ENCODE measurements at regions not wholly inside any gene's neighbourhood (a gene's known extent, or its start where the extent isn't known, plus 50 kb on each side); places are given as distances from the start of the nearest gene placed in this dataset.
"Not testable (repeated sequence)": the region's sequence is repeated elsewhere in the genome, so short reads cannot be mapped to it uniquely, and the experiment has no call there.

DNA sequence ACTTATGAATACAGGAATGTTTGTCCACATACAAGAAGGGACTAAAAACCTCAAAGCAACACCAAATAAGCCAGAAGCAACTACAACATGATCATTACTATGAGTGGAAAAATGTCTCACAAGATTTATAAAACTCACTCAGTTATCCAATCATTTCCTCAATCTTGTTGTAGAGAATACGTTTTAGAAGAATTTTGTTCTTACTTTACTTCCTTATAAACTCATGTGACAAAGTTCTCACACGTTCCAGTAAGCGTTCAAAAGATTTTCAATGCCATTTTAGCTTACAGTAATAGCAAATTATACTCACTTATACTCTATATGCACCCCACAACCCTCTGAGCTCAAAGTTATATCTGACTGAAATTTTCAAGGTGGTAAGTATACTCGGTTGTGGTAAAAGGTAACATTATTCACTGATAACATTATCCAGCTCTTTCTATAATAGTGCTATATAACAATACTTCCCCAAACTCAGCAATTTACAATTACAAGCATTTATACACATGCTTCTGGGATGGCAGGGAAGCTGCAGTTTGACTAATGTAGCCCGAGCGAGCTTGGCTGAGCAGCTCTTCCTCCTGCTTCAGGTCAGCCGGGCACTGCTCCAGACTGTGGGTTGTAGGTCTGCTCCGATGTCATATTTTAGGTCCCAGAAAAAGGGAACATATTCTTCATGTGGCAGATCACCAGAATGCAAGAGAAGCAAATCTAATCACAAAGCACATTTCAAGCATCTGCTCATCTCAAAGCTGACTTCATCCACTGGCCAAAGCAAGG lies 226.3 kb downstream of the RCHY1 start:
- DNase-seq (ENCODE audit: low read depth), result no peak

DNA sequence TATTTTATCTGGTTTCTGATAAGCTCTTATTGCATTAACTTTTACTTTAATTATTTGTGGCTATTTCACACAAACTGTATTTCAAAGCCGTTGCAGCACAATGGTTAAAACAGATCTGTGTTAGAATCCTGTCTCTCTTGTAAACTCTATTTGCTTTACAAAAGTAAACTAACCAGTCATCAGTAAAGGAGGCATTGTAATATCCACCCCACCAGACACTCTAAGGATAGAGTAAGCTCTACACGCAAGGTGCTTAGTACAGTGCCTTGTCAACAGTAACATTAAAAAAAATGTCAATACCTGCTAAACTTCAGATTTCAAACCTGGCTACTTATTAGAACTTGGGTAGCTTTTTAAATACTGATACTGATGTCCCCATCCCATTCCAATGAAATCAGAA lies 228.4 kb downstream of the RCHY1 start:
- DNase-seq (ENCODE audit: low read depth), result no peak

- no peak for DNase-seq (ENCODE audit: low read depth)
These were observed 229.4 kb downstream of the RCHY1 start for GRCh38 chr4:75284831-75285230.

DNA sequence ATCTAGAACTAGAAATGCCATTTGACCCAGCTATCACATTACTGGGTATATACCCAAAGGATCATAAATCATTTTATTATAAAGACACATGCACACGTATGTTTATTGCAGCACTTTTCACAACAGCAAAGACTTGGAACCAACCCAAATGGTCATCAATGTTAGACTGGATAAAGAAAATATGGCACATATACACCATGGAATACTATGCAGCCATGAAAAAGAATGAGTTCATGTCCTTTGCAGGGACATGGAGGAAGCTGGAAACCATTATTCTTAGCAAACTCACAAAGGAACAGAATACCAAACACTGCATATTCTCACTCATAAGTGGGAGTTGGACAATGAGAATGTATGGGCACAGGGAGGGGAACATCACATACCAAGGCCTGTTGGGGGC lies 233.7 kb downstream of the RCHY1 start:
- not testable (repeated sequence) for DNase-seq (ENCODE audit: low read depth)

GRCh38 chr4:75259306-75259705 lies 254.9 kb downstream of the RCHY1 start:
- DNase-seq (ENCODE audit: low read depth), result no peak

DNA sequence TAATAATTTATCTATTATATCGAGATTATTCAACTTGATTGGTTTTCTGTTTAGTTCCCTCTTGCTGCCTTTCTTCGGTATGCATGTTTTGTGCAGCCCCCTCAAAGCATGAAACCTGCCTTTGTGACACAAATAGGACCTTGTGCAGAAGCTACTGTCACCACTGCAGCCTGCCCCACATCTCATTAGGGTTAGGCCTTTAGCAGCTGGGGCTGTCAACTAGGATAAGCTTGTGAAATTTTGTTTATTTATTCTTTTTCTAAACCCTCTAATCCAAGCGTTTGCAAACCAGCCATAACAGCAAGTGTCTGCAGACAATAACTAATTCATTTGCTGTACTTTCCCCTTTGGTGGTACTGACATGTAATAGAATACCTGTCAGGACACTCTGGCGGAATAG lies 258.9 kb downstream of the RCHY1 start:
- DNase-seq (ENCODE audit: low read depth), result no peak

DNA sequence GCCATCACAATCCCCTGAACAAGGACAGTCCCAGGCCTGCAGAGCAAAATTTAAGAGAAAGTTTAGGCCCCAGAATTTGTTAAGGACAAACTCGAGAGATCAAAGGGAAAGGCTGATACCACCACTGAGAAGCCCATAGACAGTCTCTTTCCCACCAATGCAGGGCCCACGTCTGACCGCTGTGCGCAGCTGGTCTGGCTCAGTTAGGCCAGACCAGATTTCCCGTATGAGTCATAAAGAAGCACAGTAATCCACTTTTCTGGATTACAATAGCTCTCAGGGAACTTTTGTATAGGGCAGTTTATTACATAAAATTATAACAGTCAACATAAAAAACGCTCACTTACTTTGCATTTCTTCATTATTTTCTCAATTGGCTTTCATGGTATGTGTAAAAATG lies 259.5 kb downstream of the RCHY1 start:
- DNase-seq (ENCODE audit: low read depth), result no peak

DNA sequence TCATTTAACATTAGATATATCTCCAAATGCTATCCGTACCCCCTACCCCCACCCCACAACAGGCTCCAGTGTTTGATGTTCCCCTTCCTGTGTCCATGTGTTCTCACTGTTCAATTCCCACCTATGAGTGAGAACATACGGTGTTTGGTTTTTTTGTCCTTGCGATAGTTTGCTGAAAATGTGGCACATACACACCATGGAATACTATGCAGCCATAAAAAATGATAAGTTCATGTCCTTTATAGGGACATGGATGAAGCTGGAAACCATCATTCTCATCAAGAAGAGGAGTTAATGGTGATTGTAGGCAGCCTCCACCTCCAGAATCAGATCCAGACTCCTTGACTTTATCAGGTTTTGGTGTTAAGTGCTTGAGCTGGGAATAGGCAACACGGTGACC lies 261.1 kb downstream of the RCHY1 start:
- DNase-seq (ENCODE audit: low read depth), result not testable (repeated sequence)

DNA sequence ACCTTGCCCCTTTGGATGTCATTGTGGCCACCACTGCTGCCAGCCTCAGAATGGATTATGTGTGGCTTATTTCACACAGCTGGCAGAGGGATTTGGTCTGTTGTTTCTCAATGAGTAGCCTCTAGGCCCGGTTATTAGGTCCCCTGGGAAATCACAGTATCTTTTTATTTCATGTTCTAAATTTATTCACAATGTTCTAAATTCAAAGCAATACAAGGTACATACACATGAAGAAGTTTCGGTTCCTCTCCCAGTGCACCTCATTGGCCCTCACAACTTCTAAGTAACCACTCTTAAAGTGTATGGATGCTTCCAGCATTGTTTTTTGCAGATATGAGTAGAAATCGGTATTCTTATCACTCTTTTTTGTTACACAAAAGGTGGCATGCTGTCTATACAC lies 262.7 kb downstream of the RCHY1 start:
- DNase-seq (ENCODE audit: low read depth), result no peak

DNA sequence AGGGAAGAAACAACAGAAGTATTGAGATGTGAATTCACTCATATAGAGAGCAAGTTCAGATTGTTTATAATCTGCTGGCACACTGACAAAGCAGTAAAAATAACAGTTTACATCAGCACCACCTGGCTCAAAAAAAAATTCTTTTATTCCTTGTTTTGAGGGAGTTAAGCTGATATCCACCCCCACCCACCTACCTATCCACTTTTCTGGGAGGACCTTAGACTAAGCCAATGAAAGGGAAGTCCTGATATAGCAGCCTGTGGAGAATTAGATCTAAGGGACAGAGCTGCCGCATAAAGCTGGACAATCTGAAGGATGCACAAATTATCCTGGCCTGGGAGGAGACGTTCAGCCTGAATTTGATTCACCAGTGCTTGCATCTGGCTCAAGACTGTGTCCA lies 264.5 kb downstream of the RCHY1 start:
- DNase-seq (ENCODE audit: low read depth), result no peak

DNA sequence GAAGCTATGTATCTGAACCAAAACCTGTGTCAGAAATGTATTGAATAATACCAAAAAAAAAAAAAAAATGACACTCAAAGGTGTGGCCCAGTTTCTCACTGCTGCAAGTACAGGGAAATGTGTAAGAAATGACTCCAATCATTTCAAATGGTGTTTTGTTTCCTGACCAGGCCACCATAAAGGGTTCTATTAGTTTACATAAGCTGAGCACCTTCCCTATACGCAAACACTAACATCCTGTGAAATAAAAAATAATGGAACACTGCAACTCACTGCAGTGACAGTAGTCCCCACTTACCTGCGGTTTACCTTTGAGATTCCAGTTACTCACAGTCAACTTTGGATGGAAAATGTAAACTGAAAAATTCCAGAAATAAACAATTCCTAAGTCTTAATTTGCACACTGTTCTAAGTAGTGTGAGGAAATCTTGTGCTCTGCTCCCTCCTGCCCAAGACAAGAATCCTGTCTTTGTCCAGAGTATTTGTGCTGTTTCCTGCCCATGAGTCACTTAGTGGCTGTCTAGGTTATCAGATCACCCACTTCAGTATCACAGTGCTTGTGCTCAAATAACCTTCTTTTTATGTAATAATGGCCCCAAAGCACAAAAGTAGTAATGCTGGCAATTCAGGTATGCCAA lies 265.3 kb downstream of the RCHY1 start:
- no peak for DNase-seq (ENCODE audit: low read depth)

GRCh38 chr4:75244325-75244724 lies 269.9 kb downstream of the RCHY1 start:
- no peak for DNase-seq (ENCODE audit: low read depth)

DNA sequence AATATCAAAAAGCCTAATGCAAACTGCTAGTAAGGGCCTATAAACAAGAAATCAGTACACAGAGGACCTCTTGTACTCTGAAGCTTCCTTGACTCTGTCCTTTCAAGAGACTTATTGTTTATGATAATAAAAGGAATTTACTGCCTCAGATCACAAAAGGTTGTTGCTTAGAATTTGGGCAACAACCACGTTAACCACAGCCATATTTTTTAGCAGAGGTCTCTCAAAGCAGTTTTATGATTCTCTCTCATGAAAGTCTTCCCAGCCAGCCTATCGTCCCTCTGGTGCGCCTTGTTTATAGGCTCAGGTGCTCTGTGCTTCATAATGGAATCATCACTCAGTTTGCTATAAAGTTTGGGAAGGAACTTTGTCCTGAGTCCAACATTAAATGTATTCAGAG lies 270.6 kb downstream of the RCHY1 start:
- no peak for DNase-seq (ENCODE audit: low read depth)

DNA sequence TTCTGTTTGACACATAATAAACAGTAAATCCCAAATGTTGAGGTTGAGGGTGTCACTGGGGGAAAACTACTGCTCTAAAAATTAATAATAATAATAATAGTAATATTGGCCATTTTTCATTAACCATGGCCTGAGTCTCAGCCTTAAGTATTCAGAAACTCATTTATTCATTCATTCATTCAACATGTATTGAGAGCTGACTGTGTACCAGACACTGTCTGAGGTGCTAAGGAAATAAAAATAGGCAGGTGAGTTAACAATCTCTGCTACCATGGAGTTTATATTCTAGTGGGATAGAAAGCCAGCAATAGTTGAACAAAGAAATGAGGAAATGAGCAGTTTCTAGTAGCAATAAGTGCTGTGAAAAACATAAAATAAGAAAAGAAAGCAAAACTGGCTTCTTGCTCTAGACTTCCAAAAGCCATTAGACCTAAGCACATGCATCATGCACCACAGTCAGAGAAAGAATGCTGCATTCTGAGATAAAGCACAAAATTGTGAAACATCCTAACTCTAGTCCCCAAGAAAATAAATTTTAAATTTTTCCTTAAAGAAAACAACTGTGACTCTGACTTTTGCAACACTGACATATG lies 278.7 kb downstream of the RCHY1 start:
- DNase-seq (ENCODE audit: low read depth), result no peak

GRCh38 chr4:75232546-75232945 lies 281.7 kb downstream of the RCHY1 start:
- DNase-seq (ENCODE audit: low read depth), result no peak

DNA sequence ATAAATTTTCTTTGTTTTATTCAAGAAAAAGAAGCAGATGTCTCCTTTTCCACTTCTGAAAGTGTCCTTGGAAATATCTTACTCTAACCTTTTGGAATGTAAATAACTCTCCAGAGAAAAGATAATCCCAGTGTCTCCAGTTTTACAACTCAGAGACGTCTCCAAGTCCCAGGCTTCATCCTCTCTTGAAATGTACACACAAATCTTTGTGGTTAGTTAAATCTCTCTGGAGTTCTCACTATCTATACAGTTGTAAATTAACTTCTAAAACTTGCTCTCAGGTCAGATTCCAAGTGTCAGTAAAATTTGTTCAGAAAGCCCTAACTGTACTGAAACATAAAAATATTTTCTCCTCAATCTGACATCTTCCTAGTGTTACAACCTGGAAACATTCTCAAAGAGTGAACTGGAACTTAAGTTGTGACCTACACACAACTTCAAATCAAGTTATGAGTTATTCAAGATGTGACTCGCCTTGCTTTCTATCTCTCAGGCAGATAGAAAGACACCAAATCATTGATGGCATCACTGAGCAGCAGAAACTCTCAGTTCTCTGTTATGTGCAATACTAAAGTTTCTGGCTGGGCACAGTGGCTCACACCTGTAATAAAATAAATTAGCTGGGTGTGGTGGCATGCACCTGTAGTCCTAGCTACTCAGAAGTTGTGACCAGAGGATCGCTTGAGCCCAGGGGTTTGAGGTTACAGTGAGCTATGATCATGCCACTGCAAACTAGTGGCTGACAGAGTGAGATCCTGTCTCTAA lies 284.2 kb downstream of the RCHY1 start:
- DNase-seq (ENCODE audit: low read depth), result no peak

GRCh38 chr4:75213480-75213879 lies 280.6 kb downstream of the PARM1 start:
- no peak for DNase-seq (ENCODE audit: low read depth)

DNA sequence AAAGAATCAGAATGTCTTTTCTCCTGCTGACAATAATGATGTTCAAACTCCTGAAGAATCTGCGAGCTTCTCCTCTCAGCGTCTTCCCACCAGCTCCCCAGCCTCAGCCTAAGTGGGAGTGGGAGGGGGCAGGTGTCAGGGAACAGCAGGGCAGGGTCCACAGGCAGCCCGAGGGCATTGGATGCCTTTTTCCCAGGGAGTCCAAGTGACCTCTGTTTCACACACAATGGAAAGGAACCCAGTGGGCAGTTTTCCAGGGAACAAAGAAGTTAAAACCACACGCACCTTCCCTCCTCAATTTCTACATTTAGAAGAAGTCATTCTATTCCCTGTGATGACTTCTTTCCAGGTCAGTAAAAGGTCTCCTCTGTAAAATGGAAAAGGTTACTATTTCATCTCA lies 278.5 kb downstream of the PARM1 start:
- no peak for DNase-seq (ENCODE audit: low read depth)

- DNase-seq (ENCODE audit: low read depth), result no peak
These were observed 275.0 kb downstream of the PARM1 start for GRCh38 chr4:75207902-75208301.

GRCh38 chr4:75195111-75195510 lies 262.2 kb downstream of the PARM1 start:
- DNase-seq (ENCODE audit: low read depth), result no peak

DNA sequence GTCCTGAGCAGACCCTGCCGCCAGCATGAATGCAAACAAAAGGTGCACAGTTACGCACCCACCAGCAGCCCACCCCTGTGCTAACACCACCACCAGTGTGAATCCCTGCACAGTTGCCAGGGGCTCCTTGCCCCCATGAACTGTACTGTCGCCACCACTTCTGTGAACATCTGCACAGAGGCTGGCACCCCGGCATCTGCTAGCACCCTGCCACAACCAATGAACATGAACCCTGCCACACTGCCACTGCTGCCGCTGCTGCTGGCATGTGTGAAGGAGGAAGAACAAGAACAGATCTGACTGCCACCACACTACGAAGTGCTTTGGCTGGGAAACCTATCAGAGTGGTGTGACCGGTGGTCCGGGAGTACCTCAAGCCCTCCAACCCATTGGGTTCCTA lies 261.3 kb downstream of the PARM1 start:
- DNase-seq (ENCODE audit: low read depth), result no peak

GRCh38 chr4:75192182-75192581 lies 259.3 kb downstream of the PARM1 start:
- not testable (repeated sequence) for DNase-seq (ENCODE audit: low read depth)
